ENCODE measurements at regions not wholly inside any gene's neighbourhood (a gene's known extent, or its start where the extent isn't known, plus 50 kb on each side); places are given as distances from the start of the nearest gene placed in this dataset.
A peak's percentile ranks its signal among the peaks of the same experiment; 100 is the strongest.

DNA sequence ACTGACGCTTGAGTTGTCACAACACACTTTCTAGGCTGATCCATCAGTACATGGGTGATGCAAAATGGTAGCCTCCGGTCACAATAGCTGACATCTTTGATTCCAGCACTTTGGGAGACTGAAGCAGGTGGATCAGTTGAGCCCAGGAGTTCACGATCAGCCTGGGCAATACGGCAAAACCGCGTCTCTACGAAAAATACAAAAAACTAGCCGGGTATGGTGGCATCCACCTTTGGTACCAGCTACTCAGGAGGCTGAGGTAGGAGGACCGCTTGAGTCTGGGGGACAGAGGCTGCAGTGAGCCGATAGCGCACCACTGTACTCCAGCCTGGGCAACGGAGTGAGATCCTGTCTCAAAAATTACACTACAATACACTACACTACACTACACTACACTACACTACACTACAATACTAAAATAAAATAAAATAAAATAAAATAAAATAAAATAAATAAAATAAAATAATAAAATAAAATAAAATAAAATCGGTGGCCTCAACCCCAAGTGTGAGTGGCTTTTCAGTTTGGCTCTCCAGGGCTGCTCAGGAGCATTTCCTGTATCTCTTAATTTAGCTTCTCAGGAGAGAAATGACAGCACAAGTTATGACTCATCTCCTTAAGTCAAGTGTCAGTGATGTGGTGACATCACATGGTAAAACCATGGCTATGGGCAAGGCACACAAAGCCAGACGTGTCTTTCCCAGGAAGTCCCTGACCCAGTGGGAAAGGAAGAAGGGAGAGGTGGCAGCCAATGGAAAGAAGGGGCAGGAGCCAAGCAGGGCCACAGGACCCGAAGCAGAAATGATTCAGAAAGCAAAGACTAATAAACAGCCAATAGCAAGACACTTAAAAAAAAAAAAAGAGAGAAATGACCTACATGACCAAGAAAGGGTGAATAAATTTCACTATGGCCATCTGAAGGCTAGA is 75.3 kb upstream of the TBC1D3K start (continued):
- TF ChIP-seq FEZF1 (tag by site-specific recombination; IDR thresholded peaks at IDR 0.05) (peak; percentile 22; the same call in 1 of the 2 replicates), KLF16 (tag by site-specific recombination; IDR thresholded peaks at IDR 0.05) (no peak), ZNF776 (tag by site-specific recombination; IDR thresholded peaks at IDR 0.05; ENCODE audit: borderline replicate concordance) (no peak), BCL11A (tag by site-specific recombination; IDR thresholded peaks at IDR 0.05; ENCODE audit: low read depth) (no peak), KLF8 (tag by site-specific recombination; IDR thresholded peaks at IDR 0.05) (0 out of 2 replicates have a peak, but pooled peaks have one; percentile 23), ZNF423 (tag by site-specific recombination; IDR thresholded peaks at IDR 0.05) (no peak), ZEB2 (tag by site-specific recombination; IDR thresholded peaks at IDR 0.05) (peak; percentile 60; the same call in 1 of the 2 replicates), ZNF76 (tag by site-specific recombination; IDR thresholded peaks at IDR 0.05; ENCODE audit: borderline replicate concordance, low read depth) (no peak), ZFP3 (tag by site-specific recombination; IDR thresholded peaks at IDR 0.05; ENCODE audit: low read depth) (no peak), HOXD13 (CRISPR knock-in tag; IDR thresholded peaks at IDR 0.05; ENCODE audit: borderline replicate concordance) (no peak), MZF1 (tag by site-specific recombination; IDR thresholded peaks at IDR 0.05; ENCODE audit: borderline replicate concordance) (no peak), ZNF792 (tag by site-specific recombination; IDR thresholded peaks at IDR 0.05) (no peak), ZNF112 (tag by site-specific recombination; IDR thresholded peaks at IDR 0.05) (no peak), ZNF626 (tag by site-specific recombination; IDR thresholded peaks at IDR 0.05) (no peak), ZNF174 (tag by site-specific recombination; IDR thresholded peaks at IDR 0.05) (no peak), SP7 (tag by site-specific recombination; IDR thresholded peaks at IDR 0.05) (peak; percentile 72), KLF9 (tag by site-specific recombination; IDR thresholded peaks at IDR 0.05; ENCODE audit: low read depth) (no peak), ZNF658 (tag by site-specific recombination; IDR thresholded peaks at IDR 0.05) (no peak), ZSCAN16 (tag by site-specific recombination; IDR thresholded peaks at IDR 0.05) (no peak), ZNF335 (tag by site-specific recombination; conservative IDR thresholded peaks at IDR 0.05) (peak; percentile 56; the same call in 1 of the 2 replicates), ZNF175 (tag by site-specific recombination; IDR thresholded peaks at IDR 0.05) (no peak), ZNF707 (tag by site-specific recombination; IDR thresholded peaks at IDR 0.05) (no peak), ZNF391 (tag by site-specific recombination; IDR thresholded peaks at IDR 0.05; ENCODE audit: borderline replicate concordance, low read depth) (no peak), ZNF211 (tag by site-specific recombination; IDR thresholded peaks at IDR 0.05; ENCODE audit: low read depth) (no peak), SP3 (tag by site-specific recombination; IDR thresholded peaks at IDR 0.05) (0 out of 2 replicates have a peak, but pooled peaks have one; percentile 18)
- TF ChIP-seq, protein P1, sequence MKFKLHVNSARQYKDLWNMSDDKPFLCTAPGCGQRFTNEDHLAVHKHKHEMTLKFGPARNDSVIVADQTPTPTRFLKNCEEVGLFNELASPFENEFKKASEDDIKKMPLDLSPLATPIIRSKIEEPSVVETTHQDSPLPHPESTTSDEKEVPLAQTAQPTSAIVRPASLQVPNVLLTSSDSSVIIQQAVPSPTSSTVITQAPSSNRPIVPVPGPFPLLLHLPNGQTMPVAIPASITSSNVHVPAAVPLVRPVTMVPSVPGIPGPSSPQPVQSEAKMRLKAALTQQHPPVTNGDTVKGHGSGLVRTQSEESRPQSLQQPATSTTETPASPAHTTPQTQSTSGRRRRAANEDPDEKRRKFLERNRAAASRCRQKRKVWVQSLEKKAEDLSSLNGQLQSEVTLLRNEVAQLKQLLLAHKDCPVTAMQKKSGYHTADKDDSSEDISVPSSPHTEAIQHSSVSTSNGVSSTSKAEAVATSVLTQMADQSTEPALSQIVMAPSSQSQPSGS (tag by site-specific recombination; IDR thresholded peaks at IDR 0.05; ENCODE audit: low read depth): peak; percentile 91
- TF ChIP-seq, protein P2, sequence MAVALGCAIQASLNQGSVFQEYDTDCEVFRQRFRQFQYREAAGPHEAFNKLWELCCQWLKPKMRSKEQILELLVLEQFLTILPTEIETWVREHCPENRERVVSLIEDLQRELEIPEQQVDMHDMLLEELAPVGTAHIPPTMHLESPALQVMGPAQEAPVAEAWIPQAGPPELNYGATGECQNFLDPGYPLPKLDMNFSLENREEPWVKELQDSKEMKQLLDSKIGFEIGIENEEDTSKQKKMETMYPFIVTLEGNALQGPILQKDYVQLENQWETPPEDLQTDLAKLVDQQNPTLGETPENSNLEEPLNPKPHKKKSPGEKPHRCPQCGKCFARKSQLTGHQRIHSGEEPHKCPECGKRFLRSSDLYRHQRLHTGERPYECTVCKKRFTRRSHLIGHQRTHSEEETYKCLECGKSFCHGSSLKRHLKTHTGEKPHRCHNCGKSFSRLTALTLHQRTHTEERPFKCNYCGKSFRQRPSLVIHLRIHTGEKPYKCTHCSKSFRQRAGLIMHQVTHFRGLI (tag by site-specific recombination; IDR thresholded peaks at IDR 0.05): no peak
- TF ChIP-seq, protein P3, sequence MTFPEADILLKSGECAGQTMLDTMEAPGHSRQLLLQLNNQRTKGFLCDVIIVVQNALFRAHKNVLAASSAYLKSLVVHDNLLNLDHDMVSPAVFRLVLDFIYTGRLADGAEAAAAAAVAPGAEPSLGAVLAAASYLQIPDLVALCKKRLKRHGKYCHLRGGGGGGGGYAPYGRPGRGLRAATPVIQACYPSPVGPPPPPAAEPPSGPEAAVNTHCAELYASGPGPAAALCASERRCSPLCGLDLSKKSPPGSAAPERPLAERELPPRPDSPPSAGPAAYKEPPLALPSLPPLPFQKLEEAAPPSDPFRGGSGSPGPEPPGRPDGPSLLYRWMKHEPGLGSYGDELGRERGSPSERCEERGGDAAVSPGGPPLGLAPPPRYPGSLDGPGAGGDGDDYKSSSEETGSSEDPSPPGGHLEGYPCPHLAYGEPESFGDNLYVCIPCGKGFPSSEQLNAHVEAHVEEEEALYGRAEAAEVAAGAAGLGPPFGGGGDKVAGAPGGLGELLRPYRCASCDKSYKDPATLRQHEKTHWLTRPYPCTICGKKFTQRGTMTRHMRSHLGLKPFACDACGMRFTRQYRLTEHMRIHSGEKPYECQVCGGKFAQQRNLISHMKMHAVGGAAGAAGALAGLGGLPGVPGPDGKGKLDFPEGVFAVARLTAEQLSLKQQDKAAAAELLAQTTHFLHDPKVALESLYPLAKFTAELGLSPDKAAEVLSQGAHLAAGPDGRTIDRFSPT (tag by site-specific recombination; IDR thresholded peaks at IDR 0.05): peak; percentile 63; the same call in 1 of the 2 replicates
- TF ChIP-seq, protein P4, sequence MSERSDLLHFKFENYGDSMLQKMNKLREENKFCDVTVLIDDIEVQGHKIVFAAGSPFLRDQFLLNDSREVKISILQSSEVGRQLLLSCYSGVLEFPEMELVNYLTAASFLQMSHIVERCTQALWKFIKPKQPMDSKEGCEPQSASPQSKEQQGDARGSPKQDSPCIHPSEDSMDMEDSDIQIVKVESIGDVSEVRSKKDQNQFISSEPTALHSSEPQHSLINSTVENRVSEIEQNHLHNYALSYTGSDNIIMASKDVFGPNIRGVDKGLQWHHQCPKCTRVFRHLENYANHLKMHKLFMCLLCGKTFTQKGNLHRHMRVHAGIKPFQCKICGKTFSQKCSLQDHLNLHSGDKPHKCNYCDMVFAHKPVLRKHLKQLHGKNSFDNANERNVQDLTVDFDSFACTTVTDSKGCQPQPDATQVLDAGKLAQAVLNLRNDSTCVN (tag by site-specific recombination; optimal IDR thresholded peaks at IDR 0.05): no peak
- TF ChIP-seq, protein P5, sequence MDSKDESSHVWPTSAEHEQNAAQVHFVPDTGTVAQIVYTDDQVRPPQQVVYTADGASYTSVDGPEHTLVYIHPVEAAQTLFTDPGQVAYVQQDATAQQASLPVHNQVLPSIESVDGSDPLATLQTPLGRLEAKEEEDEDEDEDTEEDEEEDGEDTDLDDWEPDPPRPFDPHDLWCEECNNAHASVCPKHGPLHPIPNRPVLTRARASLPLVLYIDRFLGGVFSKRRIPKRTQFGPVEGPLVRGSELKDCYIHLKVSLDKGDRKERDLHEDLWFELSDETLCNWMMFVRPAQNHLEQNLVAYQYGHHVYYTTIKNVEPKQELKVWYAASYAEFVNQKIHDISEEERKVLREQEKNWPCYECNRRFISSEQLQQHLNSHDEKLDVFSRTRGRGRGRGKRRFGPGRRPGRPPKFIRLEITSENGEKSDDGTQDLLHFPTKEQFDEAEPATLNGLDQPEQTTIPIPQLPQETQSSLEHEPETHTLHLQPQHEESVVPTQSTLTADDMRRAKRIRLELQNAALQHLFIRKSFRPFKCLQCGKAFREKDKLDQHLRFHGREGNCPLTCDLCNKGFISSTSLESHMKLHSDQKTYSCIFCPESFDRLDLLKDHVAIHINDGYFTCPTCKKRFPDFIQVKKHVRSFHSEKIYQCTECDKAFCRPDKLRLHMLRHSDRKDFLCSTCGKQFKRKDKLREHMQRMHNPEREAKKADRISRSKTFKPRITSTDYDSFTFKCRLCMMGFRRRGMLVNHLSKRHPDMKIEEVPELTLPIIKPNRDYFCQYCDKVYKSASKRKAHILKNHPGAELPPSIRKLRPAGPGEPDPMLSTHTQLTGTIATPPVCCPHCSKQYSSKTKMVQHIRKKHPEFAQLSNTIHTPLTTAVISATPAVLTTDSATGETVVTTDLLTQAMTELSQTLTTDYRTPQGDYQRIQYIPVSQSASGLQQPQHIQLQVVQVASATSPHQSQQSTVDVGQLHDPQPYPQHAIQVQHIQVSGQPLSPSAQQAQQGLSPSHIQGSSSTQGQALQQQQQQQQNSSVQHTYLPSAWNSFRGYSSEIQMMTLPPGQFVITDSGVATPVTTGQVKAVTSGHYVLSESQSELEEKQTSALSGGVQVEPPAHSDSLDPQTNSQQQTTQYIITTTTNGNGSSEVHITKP (tag by site-specific recombination; IDR thresholded peaks at IDR 0.05): 0 out of 2 replicates have a peak, but pooled peaks have one; percentile 14
